HG02938 (cell line): ENCODE measurements at regions not wholly inside any gene's neighbourhood (a gene's known extent, or its start where the extent isn't known, plus 50 kb on each side); places are given as distances from the start of the nearest gene placed in this dataset.

ENCODE experiments used
- ATAC-seq: cut with Tn5 transposase; IDR thresholded peaks from one replicate; pipeline ENCODE4 v1.9.1; 2021; ENCODE audit warnings: mild to moderate bottlenecking, moderate library complexity; ENCODE audit not compliant: unreplicated experiment

DNA sequence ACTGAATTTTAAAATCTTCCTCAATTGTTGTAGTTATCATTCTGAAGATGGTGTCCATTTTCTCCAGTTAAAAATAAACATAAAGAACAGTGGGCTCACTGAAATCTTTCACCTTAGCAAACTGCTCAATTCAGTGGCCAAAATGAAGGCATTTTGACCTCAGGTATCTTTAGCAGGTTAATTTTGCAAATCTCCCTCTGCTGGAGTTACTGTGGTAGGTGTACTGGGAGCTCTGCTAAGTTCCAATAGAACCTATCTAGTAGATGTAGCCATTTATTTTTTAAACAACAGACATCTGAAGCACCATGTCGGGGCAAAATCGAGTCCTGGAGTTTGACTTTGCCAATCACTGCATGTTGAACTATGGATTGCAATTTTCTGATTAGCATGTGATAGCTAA lies 177.1 kb downstream of the IRS1 start:
- no peak for ATAC-seq

- ATAC-seq, result no peak
Measured at GRCh38 chr2:226620176-226620575, 179.4 kb downstream of the IRS1 start.

GRCh38 chr2:226619707-226620106 lies 179.9 kb downstream of the IRS1 start:
- ATAC-seq, result no peak

DNA sequence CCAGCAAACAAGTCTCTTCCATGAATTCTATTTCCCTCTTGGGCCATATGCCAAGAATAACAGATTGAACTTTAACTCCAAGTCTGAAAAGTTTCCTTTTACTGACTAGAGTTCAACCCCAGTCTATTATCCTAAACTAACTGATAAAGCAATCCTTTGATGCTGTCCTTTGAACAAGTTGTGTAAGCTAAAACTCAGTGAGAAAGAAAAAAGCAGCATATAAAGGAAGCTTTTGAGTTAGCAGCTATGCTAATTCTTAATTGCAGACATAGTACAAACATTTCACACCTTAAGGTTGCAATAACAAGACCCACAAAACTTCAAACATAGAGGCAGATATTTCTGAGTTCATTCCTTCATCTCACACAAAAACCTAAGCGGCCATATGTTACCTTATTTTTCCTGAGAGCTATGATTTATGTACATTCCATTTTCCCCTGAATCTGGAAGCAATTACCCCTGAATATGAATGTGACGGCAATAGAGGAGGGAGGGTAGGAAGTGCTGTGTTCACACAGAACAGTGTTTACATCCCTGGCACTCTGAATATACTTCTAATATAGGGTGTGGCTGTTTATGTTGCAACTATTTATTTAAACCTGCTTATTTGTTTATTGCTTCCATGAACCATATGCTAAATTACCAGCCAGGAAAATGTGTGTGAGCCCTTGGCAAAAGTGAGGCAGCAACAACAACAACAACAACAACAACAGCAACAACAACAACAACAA lies 180.6 kb downstream of the IRS1 start:
- ATAC-seq, result no peak

GRCh38 chr2:226618544-226618874 lies 181.1 kb downstream of the IRS1 start:
- no peak for ATAC-seq

DNA sequence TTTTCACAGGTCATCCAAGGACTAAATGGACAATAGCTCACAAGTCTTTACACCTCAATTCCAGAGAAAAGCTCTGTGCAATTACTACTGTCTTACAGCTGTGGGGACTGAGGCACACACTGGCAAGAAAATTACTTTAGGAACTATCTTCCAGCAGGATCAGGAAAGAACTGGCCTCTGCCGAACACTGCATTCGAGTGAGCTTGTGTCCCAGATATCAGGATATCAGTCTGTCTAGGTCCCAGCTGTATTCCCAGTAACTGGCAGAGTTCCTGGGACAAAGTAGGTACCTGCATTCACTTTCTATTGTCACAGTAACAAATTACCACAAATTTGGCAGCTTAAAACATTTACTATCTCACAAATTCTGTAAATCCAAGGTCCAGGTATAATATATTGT lies 183.7 kb downstream of the IRS1 start:
- ATAC-seq, result no peak

DNA sequence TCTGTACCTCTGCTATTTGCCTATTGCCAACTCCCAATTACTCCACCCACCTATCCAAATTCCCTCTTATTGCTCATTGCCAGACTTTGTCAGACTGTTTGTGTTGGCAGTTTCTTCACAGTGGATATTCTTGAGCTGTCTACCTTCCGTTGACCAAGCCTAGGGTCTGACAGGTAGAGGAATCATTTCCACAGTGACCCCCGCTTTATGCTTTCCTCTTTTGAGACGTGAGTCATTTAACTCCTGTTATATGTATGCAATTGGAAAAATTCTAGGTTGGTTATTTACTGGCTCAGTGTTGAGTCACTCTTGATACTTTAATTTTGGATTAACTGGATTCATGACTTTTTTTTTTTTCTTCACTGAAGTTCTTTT lies 187.7 kb downstream of the IRS1 start:
- no peak for ATAC-seq

DNA sequence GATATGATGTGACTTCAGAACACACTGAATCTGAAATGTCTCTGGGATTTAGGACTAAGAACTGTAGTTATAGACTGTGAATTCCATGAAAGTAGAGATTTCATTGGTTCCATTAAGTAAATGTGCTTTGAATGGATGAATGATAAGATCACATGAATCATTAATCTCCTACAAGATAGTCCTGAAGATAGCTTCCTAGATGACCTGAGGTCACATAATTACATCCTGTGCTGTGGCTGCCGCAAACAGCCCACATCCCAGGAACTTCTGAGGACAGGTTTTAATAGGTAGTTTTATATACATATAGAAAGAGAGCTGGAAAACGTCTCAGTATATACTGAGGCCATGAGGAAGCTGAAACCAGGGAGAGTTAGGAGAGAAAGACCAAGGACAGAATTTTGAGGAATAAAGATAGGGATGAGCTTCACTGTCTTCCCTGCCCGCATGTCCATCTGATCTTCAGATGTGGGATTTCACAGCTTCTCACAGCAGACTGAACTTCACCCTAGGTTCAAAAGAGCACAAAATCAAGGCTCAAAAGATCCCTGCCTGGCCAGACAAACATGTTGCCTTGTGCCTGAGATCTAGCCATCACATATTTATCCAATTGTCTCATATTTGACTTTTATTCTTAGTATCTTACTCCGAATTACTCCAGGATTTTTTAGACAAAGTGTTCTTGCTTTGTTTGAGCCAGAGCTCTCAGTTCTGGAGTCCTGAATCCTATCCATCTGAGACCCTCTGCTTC lies 188.2 kb downstream of the IRS1 start:
- ATAC-seq, result no peak

- ATAC-seq, result no peak
Measured at GRCh38 chr2:226609366-226609765, 190.3 kb downstream of the IRS1 start.

DNA sequence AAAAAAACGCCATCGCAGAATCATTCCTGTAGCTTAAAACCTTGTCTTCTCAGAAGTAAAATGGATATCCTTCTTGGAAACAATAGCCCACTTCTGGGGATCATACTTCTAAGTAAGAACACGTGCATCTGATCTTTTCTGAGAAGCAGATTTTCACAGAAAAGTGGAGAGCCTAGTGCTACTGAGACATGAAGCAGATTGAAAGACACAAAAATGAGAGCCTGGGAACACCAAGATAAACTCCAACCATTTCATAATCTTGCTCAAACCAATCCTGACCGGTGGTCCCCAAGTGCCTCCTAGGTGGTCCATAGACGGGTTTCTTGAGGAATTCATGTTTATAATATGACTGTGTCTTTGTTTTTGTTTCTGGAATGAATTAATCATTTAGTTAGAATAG lies 191.2 kb downstream of the IRS1 start:
- ATAC-seq, result no peak

DNA sequence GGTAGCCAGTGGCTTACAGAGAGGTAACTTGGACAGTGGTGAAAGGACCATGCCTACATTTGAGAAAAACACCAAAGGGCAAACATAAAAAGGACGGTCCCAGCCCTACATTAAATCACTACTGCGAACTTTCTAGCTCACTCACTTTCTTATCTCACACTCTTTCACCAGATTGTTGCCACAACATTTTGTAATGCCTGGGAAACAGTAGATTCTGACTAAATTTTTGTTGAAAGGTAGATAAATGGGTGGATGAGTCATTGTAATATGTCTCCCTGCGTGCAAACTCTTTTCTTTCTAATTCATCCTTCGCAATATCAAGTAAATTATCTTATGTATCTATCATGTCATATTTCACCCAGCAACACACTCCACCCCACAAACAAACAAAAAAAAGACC lies 192.2 kb downstream of the IRS1 start:
- ATAC-seq, result no peak

- no peak for ATAC-seq
Measured at GRCh38 chr2:226605642-226606041, 194.0 kb downstream of the IRS1 start.

DNA sequence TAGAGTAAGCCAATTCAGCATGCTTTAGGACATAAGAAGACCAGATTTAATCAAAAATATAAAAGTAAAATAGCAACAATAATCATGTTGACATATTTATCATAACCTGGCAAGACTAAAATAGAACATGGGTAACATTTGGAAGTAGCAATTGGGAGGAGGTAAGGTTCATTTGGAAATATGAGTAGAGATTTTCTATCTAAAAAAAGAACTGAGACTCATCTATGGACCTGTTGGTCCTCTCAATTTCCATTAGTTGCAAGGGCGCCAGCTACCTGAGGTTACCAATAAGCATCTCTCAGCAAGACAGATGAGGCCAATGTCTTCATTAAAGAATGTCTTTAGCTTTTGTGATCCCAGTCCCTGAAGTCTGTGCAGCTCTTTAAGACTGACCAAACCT lies 196.0 kb downstream of the IRS1 start:
- ATAC-seq, result no peak

- no peak for ATAC-seq
Measured at GRCh38 chr2:226601881-226602662, 197.5 kb downstream of the IRS1 start.

DNA sequence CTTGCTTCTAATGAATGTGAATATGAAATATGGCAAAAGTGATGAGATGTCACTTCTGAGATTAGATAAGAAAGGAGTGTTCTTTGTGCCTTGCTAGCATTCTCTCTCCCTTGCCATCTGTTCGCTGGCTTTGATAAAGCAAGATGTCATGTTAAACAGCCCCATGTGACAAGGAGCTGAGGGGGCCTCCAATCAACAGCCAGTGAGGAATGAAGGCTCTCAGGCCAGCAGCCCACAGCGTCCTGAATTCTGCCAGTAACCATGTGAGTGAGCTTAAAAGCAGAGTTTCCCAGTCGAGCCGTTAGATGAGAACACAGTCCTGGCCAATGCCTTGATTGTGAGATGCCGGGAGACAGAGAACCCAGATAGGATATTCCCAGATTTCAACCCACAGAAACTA lies 198.8 kb downstream of the IRS1 start:
- no peak for ATAC-seq

- ATAC-seq, result no peak
Measured at GRCh38 chr2:226600184-226600583, 199.4 kb downstream of the IRS1 start.

- ATAC-seq, result no peak
Measured at GRCh38 chr2:226589043-226589442, 210.6 kb downstream of the IRS1 start.

- ATAC-seq, result no peak
Measured at GRCh38 chr2:226585130-226585561, 214.5 kb downstream of the IRS1 start.

- no peak for ATAC-seq
Measured at GRCh38 chr2:226584518-226585055, 215.0 kb downstream of the IRS1 start.

DNA sequence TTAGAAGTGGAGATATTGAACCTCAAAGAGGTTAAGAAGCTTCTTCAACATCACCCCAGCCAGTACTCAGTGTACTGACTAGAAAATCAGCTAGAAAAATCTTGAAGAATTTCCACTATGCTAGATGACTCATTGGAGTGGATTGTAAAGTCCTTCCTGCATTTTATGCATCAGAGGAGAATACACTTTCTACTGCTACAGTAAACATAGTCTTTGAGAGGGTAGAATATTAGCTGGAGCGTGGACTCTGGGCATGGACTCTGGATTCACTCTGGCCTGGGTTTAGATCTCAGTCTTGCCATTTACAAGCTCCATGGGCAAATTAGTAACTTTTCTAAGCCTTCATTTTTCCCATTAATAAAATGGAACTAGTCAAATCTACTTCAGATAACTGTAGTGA lies 215.9 kb downstream of the IRS1 start:
- ATAC-seq, result no peak

DNA sequence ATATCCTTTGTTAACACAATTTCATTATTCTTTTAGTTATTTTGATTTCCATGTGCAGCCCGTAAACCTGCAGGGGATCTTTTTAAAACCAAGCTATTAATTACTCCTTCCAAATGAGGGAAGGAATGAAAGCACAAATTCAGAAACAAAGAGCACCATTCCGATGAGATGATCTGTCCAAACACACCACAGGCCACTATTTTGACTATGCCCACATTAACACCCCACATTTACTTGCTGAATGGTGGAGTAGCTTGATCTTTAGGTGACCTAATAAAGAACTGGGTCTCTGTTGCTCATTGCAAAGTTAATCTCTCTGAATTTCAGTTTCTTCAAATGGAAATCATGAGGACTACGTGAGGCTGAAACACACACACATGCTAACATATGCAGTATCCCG lies 218.0 kb downstream of the IRS1 start:
- no peak for ATAC-seq

GRCh38 chr2:226581004-226581403 lies 218.6 kb downstream of the IRS1 start:
- ATAC-seq, result no peak
